GM12873 (cell line): ENCODE measurements at regions not wholly inside any gene's neighbourhood (a gene's known extent, or its start where the extent isn't known, plus 50 kb on each side); places are given as distances from the start of the nearest gene placed in this dataset.

Experiments used
- TF ChIP-seq, protein P1 (sequence below): IDR thresholded peaks from 2 replicates; pipeline ENCODE4 v1.5.1; 2012; ENCODE audit warnings: low read depth, mild to moderate bottlenecking, moderate library complexity, low read length, control low read depth; ENCODE audit not compliant: insufficient read depth; ENCODE audit errors: missing control alignments

DNA sequence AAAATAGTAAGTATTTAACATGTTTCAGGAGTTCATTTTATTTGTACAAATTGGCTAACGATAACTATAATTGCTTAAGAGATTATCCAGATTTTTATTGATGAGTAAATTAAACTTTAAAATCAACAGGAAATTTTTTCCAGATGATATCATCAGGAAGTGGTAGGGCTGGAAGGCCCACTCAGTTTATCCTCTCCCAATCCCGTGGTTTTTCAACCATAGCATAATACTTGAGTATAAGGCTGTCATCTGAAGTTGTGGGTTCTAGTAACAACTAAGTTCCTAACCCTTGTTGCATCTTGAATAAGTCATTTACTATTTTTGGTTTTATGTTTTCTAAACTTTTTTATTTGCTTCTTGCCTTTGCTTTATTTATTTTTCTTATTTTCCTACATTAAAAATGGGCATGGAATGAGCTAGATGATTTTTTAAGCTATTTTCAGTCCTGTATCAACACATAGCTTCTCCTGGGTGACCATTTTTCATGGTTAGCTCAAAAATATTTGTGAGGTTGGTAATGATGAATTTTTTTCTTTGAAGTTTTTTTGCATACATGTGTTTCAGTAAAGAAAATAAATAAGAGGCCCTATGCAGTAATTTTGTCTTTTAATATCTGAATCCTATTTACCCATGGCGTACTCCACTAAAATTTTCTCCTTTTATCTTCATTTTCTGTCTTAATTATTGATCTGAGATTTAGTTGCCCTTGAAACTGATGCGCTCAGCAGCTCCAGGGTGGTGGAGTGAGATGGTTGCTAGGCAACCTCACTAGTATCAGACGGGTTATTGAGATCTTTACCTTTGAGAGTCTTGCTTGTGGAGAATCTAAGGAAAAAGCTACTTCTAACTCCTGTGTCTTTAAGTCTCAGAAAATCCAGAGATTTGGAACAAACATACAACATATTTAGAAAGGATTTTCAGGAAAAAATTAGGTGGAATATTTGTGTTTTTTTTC lies 452.0 kb upstream of the CCDC179 start:
- TF ChIP-seq, protein P1, sequence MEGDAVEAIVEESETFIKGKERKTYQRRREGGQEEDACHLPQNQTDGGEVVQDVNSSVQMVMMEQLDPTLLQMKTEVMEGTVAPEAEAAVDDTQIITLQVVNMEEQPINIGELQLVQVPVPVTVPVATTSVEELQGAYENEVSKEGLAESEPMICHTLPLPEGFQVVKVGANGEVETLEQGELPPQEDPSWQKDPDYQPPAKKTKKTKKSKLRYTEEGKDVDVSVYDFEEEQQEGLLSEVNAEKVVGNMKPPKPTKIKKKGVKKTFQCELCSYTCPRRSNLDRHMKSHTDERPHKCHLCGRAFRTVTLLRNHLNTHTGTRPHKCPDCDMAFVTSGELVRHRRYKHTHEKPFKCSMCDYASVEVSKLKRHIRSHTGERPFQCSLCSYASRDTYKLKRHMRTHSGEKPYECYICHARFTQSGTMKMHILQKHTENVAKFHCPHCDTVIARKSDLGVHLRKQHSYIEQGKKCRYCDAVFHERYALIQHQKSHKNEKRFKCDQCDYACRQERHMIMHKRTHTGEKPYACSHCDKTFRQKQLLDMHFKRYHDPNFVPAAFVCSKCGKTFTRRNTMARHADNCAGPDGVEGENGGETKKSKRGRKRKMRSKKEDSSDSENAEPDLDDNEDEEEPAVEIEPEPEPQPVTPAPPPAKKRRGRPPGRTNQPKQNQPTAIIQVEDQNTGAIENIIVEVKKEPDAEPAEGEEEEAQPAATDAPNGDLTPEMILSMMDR, result no peak

- TF ChIP-seq, protein P1, result no peak
Measured at GRCh38 chr11:23313001-23313400, 452.7 kb upstream of the CCDC179 start.

- TF ChIP-seq, protein P1, result no peak
Measured at GRCh38 chr11:23314162-23314561, 453.9 kb upstream of the CCDC179 start.

DNA sequence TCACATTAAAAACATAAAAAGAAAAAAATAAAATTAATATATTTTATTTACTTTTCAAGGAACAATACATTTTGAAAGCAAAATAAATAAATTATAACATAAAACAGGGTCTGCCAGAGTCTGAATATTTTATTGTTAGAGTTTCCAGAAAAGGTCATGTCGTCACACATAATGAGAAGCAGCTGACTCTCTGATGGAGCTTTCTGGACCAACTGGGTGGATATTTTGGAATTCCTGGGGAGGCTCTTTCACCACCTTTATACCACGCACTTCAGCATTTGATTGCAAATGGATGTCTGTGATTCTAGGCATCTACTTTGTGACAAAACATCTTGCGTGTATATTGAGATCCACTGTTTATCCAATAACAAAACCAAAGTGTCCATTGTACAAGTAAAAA lies 455.0 kb upstream of the CCDC179 start:
- TF ChIP-seq, protein P1, result no peak

GRCh38 chr11:23317816-23318215 lies 457.5 kb upstream of the CCDC179 start:
- TF ChIP-seq, protein P1, result no peak

- TF ChIP-seq, protein P1, result no peak
Measured at GRCh38 chr11:23318670-23319069, 458.4 kb upstream of the CCDC179 start.

DNA sequence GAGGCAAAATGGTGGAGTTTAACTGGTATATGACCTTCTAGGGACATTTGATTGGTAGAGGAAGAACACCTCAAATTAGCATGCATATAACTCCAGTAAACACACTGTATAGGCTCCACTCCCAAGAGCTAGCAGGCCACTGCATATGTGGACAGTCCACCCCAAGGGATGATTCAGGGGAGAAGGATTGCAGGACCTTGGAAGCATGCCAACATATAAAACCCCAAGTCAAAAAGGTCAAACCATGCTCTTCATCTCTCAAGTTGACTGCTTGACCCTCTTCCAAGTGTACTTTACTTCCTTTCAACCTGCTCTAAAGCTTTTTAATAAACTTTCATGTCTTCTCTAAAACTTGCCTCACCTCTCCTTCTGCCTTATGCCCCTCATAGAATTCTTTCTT lies 459.9 kb upstream of the CCDC179 start:
- TF ChIP-seq, protein P1, result no peak
